ENCODE measurements at regions not wholly inside any gene's neighbourhood (a gene's known extent, or its start where the extent isn't known, plus 50 kb on each side); places are given as distances from the start of the nearest gene placed in this dataset.

GRCh38 chr10:118968060-118968459 lies 61.5 kb upstream of the NANOS1 start:
- Histone ChIP-seq H3K14ac (ENCODE audit: insufficient read length) (no peak overlapping the region), H3K4me1 (replicated peaks in 1 of 4; ENCODE audit: control insufficient read depth in 3 of 4, insufficient read depth in 4 of 4, low read length in 3 of 4) (no peaks in the 10 kb centered on the region), H2BK12ac (ENCODE audit: low read depth, low read length) (no peak overlapping the region), H3K9me3 (ENCODE audit: insufficient read depth in 2 of 2, low read depth in 1 of 2, low read length in 1 of 2) (no peaks in the 10 kb centered on the region), H3K36me3 (ENCODE audit: control insufficient read depth in 2 of 4, insufficient read depth in 4 of 4, low read length in 3 of 4) (no peaks in the 10 kb centered on the region), H2BK120ac (replicated peaks; ENCODE audit: low read depth, low read length) (no peak overlapping the region), H3K18ac (ENCODE audit: extremely low read depth, low read length) (no peak overlapping the region), H4K8ac (ENCODE audit: extremely low read depth, insufficient read depth, low read length) (no peak overlapping the region), H3K9ac (replicated peaks in 1 of 4; ENCODE audit: extremely low read depth in 1 of 4, low read depth in 3 of 4, low read length in 3 of 4) (no peak overlapping the region), H3K27me3 (replicated peaks in 1 of 4; ENCODE audit: control insufficient read depth in 3 of 4, extremely low read depth in 1 of 4, insufficient read depth in 3 of 4, low read length in 3 of 4) (no peaks in the 10 kb centered on the region), H3K27ac (ENCODE audit: low read depth, low read length) (no peak overlapping the region), H4K5ac (ENCODE audit: insufficient read length, low read depth, low read length) (no peak overlapping the region), H2BK15ac (ENCODE audit: low read length) (no peak overlapping the region), H3K23me2 (ENCODE audit: low read depth, low read length) (no peaks in the 10 kb centered on the region), H3K56ac (replicated peaks; ENCODE audit: insufficient read length, low read depth, low read length) (no peak overlapping the region), H3K4ac (replicated peaks; ENCODE audit: insufficient read length, low read depth, low read length) (no peak overlapping the region), H4K91ac (replicated peaks; ENCODE audit: insufficient read length, low read length) (no peak overlapping the region), H2BK5ac (ENCODE audit: low read depth, low read length) (no peak overlapping the region), H2AFZ (ENCODE audit: low read length) (no peak overlapping the region), H3K79me2 (ENCODE audit: control insufficient read depth in 1 of 2, insufficient read depth in 2 of 2, low read length in 2 of 2) (no peaks in the 10 kb centered on the region), H4K20me1 (replicated peaks in 1 of 2; ENCODE audit: control insufficient read depth in 1 of 2, insufficient read depth in 2 of 2, low read length in 2 of 2) (no peaks in the 10 kb centered on the region), H2AK5ac (ENCODE audit: low read depth, low read length) (no peak overlapping the region), H2BK20ac (ENCODE audit: low read length) (no peak overlapping the region), H3K4me2 (ENCODE audit: insufficient read depth in 1 of 2, low read depth in 2 of 2, low read length in 2 of 2) (no peak overlapping the region), H3K23ac (ENCODE audit: insufficient read length) (no peak overlapping the region), H3K4me3 (ENCODE audit: extremely low read depth in 1 of 4, insufficient read depth in 2 of 4, low read depth in 3 of 4, low read length in 4 of 4) (no peak overlapping the region), H3K79me1 (ENCODE audit: low read depth, low read length) (no peaks in the 10 kb centered on the region)
- CTCF ChIA-PET (ENCODE audit: partially characterized antibody), result interaction anchor here (0.7 to 0.9 kb wide), 2 partner anchors 9 to 13 kb away, joined by 4 to 6 read pairs; no protein-coding TSS in a partner anchor
- POLR2A ChIA-PET (ENCODE audit: partially characterized antibody), result no interaction called here
- FAIRE-seq, result no peak
- DNase-seq (ENCODE audit: low read depth in 1 of 2, low spot score in 2 of 2), result no peak
- 79% methylated on average over 8 of the region's 8 CpGs; no CpG with 5 or more reads in 1 of the 2 experiments for WGBS, 2 experiments (ENCODE audit: extremely low coverage in 1 of 2, insufficient coverage in 1 of 2, insufficient read length in 1 of 2, insufficient replicate concordance in 2 of 2, low coverage in 1 of 2, low lambda C conversion rate in 2 of 2, missing lambda C conversion rate in 1 of 2)
- TF ChIP-seq, protein P1, sequence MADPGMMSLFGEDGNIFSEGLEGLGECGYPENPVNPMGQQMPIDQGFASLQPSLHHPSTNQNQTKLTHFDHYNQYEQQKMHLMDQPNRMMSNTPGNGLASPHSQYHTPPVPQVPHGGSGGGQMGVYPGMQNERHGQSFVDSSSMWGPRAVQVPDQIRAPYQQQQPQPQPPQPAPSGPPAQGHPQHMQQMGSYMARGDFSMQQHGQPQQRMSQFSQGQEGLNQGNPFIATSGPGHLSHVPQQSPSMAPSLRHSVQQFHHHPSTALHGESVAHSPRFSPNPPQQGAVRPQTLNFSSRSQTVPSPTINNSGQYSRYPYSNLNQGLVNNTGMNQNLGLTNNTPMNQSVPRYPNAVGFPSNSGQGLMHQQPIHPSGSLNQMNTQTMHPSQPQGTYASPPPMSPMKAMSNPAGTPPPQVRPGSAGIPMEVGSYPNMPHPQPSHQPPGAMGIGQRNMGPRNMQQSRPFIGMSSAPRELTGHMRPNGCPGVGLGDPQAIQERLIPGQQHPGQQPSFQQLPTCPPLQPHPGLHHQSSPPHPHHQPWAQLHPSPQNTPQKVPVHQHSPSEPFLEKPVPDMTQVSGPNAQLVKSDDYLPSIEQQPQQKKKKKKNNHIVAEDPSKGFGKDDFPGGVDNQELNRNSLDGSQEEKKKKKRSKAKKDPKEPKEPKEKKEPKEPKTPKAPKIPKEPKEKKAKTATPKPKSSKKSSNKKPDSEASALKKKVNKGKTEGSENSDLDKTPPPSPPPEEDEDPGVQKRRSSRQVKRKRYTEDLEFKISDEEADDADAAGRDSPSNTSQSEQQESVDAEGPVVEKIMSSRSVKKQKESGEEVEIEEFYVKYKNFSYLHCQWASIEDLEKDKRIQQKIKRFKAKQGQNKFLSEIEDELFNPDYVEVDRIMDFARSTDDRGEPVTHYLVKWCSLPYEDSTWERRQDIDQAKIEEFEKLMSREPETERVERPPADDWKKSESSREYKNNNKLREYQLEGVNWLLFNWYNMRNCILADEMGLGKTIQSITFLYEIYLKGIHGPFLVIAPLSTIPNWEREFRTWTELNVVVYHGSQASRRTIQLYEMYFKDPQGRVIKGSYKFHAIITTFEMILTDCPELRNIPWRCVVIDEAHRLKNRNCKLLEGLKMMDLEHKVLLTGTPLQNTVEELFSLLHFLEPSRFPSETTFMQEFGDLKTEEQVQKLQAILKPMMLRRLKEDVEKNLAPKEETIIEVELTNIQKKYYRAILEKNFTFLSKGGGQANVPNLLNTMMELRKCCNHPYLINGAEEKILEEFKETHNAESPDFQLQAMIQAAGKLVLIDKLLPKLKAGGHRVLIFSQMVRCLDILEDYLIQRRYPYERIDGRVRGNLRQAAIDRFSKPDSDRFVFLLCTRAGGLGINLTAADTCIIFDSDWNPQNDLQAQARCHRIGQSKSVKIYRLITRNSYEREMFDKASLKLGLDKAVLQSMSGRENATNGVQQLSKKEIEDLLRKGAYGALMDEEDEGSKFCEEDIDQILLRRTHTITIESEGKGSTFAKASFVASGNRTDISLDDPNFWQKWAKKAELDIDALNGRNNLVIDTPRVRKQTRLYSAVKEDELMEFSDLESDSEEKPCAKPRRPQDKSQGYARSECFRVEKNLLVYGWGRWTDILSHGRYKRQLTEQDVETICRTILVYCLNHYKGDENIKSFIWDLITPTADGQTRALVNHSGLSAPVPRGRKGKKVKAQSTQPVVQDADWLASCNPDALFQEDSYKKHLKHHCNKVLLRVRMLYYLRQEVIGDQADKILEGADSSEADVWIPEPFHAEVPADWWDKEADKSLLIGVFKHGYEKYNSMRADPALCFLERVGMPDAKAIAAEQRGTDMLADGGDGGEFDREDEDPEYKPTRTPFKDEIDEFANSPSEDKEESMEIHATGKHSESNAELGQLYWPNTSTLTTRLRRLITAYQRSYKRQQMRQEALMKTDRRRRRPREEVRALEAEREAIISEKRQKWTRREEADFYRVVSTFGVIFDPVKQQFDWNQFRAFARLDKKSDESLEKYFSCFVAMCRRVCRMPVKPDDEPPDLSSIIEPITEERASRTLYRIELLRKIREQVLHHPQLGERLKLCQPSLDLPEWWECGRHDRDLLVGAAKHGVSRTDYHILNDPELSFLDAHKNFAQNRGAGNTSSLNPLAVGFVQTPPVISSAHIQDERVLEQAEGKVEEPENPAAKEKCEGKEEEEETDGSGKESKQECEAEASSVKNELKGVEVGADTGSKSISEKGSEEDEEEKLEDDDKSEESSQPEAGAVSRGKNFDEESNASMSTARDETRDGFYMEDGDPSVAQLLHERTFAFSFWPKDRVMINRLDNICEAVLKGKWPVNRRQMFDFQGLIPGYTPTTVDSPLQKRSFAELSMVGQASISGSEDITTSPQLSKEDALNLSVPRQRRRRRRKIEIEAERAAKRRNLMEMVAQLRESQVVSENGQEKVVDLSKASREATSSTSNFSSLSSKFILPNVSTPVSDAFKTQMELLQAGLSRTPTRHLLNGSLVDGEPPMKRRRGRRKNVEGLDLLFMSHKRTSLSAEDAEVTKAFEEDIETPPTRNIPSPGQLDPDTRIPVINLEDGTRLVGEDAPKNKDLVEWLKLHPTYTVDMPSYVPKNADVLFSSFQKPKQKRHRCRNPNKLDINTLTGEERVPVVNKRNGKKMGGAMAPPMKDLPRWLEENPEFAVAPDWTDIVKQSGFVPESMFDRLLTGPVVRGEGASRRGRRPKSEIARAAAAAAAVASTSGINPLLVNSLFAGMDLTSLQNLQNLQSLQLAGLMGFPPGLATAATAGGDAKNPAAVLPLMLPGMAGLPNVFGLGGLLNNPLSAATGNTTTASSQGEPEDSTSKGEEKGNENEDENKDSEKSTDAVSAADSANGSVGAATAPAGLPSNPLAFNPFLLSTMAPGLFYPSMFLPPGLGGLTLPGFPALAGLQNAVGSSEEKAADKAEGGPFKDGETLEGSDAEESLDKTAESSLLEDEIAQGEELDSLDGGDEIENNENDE (IDR thresholded peaks at IDR 0.05; ENCODE audit: insufficient replicate concordance, low read length), result no peak

Measured in H1 (cell line).